Stimulated activated naive CD8-positive, alpha-beta T cell treated with anti-CD3 and anti-CD28 coated beads, Interleukin-15, amount 100 ng/mL, for 72 hours (primary cell): ENCODE measurements at regions not wholly inside any gene's neighbourhood (a gene's known extent, or its start where the extent isn't known, plus 50 kb on each side); places are given as distances from the start of the nearest gene placed in this dataset.

Source experiments
- ATAC-seq: fragments of 150-1000 bp; cut with Tn5 transposase; 2 replicates; pipeline ENCODE4 v1.10.0; 2021; ENCODE audit warnings: mild to moderate bottlenecking, moderate library complexity
- DNase-seq, 2 donors: peaks; one replicate each; pipeline ENCODE4 v3.0.0; 2021 to 2022
- H3K27ac Mint-ChIP-seq, 2 donors: one replicate each; pipeline ENCODE4 v1.8.0; 2022; ENCODE audit warnings: mild to moderate bottlenecking in 2 of 2, mixed read lengths in 2 of 2, moderate library complexity in 2 of 2
- H3K27me3 Mint-ChIP-seq: one replicate; pipeline ENCODE4 v1.8.0; 2022; ENCODE audit warnings: mixed read lengths
- H3K4me1 Mint-ChIP-seq: one replicate; pipeline ENCODE4 v1.8.0; 2022; ENCODE audit warnings: mild to moderate bottlenecking, mixed read lengths
- H3K4me3 Mint-ChIP-seq, 2 donors: one replicate each; pipeline ENCODE4 v1.8.0; 2022; ENCODE audit warnings: mild to moderate bottlenecking in 2 of 2, mixed read lengths in 2 of 2, moderate library complexity in 1 of 2
- H3K9me3 Mint-ChIP-seq, 2 donors: one replicate each; pipeline ENCODE4 v1.8.0; 2022; ENCODE audit warnings: mixed read lengths in 2 of 2

DNA sequence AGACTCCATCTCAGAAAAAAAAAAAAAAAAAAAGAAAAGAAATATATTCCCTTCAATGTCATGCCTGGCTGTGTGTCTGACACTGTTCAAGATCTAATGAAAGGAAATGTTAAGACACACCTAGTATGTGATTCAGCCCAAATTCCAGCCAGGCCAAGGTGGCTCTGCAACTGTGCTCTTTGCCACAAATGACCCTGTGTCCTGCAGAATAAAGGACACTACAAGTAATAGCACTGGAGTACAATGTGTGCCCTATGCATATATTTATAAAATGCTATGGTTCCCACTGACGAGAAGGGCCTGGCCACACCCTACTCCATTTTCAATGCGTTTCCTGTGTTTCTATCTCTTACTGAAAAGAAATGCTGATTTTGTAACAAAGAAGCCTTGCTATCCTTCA lies 98.0 kb upstream of the SORBS2 start:
- DNase-seq (no peak), ATAC-seq (no peak)
- H3K9me3 Mint-ChIP-seq, result no peaks in the 10 kb centered on the region
- no peaks in the 10 kb centered on the region for H3K27me3 Mint-ChIP-seq
- no peaks in the 10 kb centered on the region for H3K4me1 Mint-ChIP-seq
- no peak overlapping the region for H3K27ac Mint-ChIP-seq
- no peak overlapping the region for H3K4me3 Mint-ChIP-seq

DNA sequence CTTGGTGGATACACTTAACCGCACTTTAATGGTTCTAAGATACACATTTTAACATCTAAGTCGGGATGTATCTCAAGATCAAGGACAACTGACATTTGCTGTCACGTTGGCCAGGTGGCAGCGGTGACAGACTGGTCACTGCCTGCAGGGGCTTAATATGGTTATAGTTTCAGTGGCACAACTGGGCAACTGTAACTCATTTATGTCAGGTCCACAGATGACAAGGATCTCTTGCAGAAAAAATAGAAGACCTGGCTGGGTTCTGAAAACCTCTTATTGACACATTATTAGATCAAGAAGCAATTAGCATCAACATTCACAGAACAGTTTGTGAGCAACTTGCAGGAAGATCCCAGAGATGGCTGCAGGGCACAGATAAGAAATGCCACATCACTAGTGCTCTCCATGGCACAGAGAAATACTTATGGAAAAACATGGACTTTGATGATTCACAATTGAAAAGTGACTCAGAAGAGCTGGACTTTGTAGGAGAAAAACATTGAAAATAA lies 99.6 kb upstream of the SORBS2 start:
- peaks cover 0 to 5% of the 10 kb centered on the region in 2 donors for H3K9me3 Mint-ChIP-seq
- no peak overlapping the region for H3K4me3 Mint-ChIP-seq
- H3K27ac Mint-ChIP-seq, result no peak overlapping the region
- no peaks in the 10 kb centered on the region for H3K27me3 Mint-ChIP-seq
- H3K4me1 Mint-ChIP-seq, result no peaks in the 10 kb centered on the region
- ATAC-seq (no peak), DNase-seq (no peak)

DNA sequence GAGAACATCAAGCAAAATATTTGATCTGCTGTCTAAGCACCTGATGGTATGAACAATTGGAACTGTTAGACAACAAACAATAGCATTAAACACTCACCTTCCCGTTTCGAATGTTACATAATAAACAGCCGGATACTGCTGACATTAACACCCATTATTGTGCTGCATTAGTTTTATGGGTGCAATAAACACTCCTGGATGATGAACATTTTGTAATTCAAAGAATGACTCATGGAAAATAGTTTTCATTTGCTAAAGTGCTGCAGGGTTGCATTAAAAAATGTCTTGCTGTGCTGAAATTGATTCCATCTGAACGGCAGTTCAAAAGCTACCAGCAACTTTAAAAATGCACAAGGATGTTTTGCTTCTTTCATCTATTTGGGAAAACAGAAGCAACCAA lies 100.8 kb upstream of the SORBS2 start:
- no peak for DNase-seq
- ATAC-seq, result no peak
- Mint-ChIP-seq H3K9me3 (peaks cover 0 to 5% of the 10 kb centered on the region in 2 donors), H3K27ac (no peak overlapping the region), H3K4me1 (no peaks in the 10 kb centered on the region), H3K4me3 (no peak overlapping the region), H3K27me3 (no peaks in the 10 kb centered on the region)

DNA sequence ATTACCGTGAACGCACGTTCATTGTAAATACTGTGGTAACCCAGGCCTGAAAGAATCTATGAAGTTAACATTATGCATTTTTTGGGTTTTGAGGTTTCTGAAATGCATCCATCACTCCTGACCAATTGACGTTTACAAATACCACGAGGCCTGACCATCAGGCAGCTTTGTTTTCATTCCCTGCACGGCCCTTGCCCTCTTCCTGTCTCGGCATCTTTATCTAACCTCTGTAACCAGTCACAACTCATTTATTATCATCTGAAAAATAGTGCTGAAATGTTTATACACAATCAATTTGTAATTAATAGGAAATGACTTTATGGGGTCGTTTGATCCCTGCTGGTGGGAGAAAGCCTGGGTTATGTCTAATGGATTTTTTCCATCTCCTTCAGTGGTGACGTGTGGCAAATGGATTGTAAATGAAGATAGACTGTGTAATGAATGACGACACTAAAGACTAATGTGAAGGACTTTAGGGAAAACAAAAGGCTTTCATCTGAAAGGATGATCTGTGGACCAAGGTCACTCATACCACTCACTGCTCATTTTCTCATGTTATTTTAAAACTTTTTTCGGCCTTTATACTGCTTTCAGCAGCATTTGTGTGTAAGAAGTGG lies 102.7 kb upstream of the SORBS2 start:
- Mint-ChIP-seq H3K27me3 (no peaks in the 10 kb centered on the region), H3K27ac (no peak overlapping the region), H3K4me3 (no peak overlapping the region), H3K4me1 (no peaks in the 10 kb centered on the region), H3K9me3 (peaks cover 0 to 5% of the 10 kb centered on the region in 2 donors)
- no peak for ATAC-seq
- no peak for DNase-seq

DNA sequence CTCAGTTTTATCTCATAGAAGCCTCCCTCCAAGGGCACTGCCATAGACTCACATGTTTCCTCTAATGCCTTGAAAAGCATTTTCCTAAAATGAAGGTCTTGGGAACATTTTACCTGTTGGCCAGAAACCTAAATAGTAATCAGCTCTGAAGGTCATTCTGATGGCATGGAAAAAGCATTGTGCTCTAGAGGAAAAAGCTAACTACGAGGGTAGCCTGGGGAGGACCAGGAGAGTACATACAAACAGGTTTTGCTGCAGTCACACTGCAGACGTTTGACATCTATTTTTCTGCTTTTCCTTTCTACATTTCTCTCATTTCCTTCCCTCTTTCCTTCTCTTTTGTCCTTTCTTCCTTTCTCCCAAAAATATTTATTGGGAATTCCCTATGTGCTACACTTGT lies 103.3 kb upstream of the SORBS2 start:
- ATAC-seq (no peak), DNase-seq (no peak)
- Mint-ChIP-seq H3K9me3 (peaks cover 0 to 5% of the 10 kb centered on the region in 2 donors), H3K4me3 (no peak overlapping the region), H3K27ac (no peak overlapping the region), H3K4me1 (no peaks in the 10 kb centered on the region), H3K27me3 (no peaks in the 10 kb centered on the region)

DNA sequence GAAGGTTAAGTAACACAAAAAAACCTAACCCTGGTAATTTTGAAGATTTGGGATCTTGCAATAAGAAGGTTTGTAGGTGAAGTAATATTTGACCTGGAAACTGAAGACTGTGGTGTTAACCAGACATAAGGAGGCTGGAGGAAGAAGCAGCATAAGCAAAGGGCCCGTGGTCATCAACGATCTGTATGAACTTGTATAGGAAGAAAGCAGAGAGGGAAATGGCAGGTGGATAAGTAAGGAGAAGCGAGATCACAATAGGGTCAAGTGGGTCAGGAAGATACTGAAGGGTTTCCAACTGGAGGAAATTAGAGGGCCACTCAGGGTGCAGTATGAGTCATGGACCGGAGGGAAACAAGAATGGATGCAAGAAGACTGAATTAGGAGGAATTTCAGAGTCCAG lies 103.8 kb upstream of the SORBS2 start:
- Mint-ChIP-seq H3K27ac (no peak overlapping the region), H3K27me3 (no peaks in the 10 kb centered on the region), H3K4me3 (no peak overlapping the region), H3K4me1 (no peaks in the 10 kb centered on the region), H3K9me3 (peaks cover 0 to 5% of the 10 kb centered on the region in 2 donors)
- DNase-seq, result no peak
- no peak for ATAC-seq

DNA sequence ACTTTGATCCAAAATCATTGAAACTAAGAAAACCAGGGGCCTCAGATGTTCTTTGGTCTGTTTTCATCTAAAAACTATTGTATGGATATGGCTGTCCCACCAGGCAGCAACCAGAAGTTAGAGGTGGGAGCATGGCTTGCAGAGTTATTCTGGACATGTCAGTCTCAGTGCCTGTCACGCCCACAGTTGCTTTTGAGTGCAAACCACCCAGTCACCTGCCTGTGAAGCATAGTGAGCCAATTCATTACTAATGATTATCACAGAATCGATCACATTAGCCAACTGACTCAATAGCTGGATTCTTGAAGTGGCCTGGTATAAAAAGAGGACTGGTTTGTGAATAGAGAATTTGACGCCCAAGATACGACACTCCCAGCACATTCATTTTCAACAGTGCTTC lies 104.2 kb upstream of the SORBS2 start:
- no peak for DNase-seq
- Mint-ChIP-seq H3K4me1 (no peaks in the 10 kb centered on the region), H3K9me3 (peaks cover 0 to 5% of the 10 kb centered on the region in 2 donors), H3K4me3 (no peak overlapping the region), H3K27ac (no peak overlapping the region), H3K27me3 (no peaks in the 10 kb centered on the region)
- no peak for ATAC-seq

DNA sequence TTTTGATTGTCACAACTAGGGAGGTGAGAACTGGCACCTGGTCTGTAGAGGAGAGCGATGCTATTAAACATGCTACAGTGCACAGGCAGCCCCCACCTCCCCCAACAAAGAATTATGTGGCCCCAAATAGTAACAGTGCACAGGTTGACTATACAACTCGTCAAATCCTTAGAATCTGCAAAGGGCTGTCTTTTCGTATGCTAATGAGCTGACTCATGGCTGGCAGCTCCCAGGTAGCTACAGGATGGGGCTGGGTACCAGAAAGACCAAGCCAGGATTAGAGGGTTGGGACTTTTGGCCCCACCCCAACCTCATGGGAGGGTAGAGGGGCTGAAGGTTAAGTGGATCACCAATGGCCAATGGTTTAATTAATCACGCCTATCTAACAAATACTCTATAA lies 104.7 kb upstream of the SORBS2 start:
- H3K27ac Mint-ChIP-seq, result no peak overlapping the region
- peaks cover 0 to 5% of the 10 kb centered on the region in 2 donors for H3K9me3 Mint-ChIP-seq
- DNase-seq (no peak), ATAC-seq (no peak)
- H3K4me3 Mint-ChIP-seq, result no peak overlapping the region
- H3K4me1 Mint-ChIP-seq, result no peaks in the 10 kb centered on the region
- no peaks in the 10 kb centered on the region for H3K27me3 Mint-ChIP-seq

DNA sequence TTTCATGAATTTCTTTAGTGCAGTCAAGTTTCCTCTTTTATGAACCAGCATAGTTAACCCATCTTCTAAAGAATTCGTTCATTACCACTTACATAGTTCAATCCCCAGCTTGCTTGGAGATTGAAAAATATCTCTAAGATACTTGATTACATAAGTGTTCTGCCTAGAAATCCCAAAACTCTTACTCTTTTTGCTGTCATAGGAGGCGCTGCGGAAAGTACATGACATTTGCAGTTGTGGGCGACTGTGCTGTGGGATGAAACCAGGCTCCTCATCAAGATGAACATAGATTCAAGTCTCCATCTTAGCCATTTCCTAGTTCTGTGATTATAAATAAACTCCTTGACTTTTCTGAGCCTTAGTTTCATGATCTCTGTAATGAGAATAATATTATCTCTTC lies 107.1 kb upstream of the SORBS2 start:
- Mint-ChIP-seq H3K27me3 (no peaks in the 10 kb centered on the region), H3K4me1 (no peaks in the 10 kb centered on the region), H3K27ac (no peak overlapping the region), H3K9me3 (peaks cover 5 to 10% of the 10 kb centered on the region in 2 donors), H3K4me3 (no peak overlapping the region)
- no peak for ATAC-seq
- DNase-seq, result no peak

DNA sequence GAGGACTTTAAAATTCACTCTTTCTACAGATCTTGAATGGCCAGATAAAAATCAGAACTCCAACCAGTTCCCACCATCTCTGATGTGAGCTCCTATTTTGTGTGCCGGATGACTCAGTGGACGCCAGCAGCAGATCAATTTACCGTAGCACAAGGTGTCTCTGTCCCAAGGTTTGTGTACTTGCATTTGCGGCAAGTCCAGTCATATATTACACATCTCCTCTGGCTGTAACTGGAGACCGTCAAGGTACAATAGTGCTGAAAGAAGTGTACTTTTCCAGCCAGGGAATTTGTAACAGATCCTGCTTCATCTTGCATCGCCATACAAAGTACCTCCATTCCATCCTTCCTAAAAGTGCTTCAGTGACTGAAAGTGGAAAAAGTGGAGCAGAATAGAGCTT lies 108.2 kb upstream of the SORBS2 start:
- Mint-ChIP-seq H3K4me1 (no peaks in the 10 kb centered on the region), H3K9me3 (peaks cover 14 to 15% of the 10 kb centered on the region in 2 donors), H3K27ac (no peak overlapping the region), H3K27me3 (no peaks in the 10 kb centered on the region), H3K4me3 (no peak overlapping the region)
- no peak for DNase-seq
- ATAC-seq, result no peak

DNA sequence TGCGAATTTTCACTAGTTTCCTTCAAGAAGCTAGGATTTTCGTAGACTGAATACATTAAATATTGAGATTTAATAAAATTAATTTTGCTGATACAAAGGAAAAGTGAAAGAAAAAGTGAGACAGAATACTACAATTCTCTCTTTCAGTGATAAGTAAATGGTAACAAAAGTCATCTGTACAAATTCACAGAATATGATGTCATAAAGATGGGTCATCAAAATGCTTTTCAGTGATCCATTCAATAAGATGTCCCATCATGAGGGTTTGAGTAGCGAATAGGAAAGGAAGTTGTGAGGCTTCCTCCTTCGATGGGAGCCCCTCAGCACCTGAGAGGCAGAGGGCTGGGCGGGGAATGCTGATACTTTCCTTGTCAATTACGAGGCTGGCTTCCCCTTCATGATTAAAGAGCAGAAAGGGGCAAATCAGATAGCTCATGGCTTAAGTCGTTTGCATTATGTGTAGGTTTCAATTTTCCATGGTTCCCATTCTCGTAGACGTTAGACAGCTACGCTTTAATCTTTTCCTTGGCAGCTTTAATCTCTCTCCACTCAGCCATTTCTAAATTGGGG lies 108.8 kb upstream of the SORBS2 start:
- no peak overlapping the region for H3K4me3 Mint-ChIP-seq
- H3K27me3 Mint-ChIP-seq, result no peaks in the 10 kb centered on the region
- no peaks in the 10 kb centered on the region for H3K4me1 Mint-ChIP-seq
- H3K9me3 Mint-ChIP-seq, result peaks cover 14% of the 10 kb centered on the region in 2 donors
- H3K27ac Mint-ChIP-seq, result no peak overlapping the region
- ATAC-seq (no peak), DNase-seq (no peak)

DNA sequence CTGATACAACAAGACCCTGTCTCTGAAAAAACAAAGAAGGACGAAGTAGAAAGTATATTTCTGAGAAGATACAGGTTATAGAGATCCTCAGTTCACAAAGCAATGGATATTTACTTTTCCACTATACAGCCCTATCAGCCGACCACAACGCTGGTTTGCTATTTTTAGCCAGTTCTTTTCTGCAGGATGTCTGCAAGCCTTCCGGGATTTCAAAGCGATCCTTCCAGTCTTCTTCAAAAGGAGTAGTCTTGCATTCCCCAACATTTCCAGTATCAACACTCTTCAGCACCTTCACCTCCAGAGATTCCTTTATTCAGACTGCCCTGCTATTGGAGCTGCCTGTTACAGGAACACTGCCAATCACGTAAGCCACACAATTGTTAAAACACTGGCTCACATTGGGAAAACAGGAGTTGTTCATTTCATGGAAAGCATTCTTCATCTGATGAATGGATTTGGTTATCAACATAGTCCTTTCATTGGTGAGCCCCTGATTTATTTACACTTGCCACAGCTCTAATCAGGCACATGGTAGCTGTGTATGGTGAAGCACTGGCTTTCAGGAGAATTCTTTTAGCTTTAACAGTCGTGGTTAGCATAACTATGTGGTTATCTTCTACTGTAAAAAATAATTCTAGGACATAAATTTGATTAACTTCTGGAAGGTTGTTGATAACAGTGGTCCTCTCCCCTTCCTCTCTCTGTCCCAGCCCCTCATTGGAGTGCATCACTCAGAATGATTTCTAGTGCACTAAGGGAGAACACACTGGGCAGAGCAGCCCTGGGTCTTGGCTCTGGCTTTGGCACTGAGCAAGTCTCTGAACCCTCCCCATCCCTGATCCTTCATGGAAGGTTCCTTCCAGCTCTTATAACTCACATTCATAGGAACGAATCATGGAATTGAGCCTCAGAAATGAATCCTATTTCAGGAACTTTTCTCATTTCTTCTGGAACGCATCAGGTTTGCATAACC lies 109.9 kb upstream of the SORBS2 start:
- Mint-ChIP-seq H3K9me3 (peaks cover 11 to 14% of the 10 kb centered on the region in 2 donors), H3K4me1 (no peaks in the 10 kb centered on the region), H3K4me3 (no peak overlapping the region), H3K27ac (no peak overlapping the region), H3K27me3 (no peaks in the 10 kb centered on the region)
- ATAC-seq (no peak), DNase-seq (no peak)

DNA sequence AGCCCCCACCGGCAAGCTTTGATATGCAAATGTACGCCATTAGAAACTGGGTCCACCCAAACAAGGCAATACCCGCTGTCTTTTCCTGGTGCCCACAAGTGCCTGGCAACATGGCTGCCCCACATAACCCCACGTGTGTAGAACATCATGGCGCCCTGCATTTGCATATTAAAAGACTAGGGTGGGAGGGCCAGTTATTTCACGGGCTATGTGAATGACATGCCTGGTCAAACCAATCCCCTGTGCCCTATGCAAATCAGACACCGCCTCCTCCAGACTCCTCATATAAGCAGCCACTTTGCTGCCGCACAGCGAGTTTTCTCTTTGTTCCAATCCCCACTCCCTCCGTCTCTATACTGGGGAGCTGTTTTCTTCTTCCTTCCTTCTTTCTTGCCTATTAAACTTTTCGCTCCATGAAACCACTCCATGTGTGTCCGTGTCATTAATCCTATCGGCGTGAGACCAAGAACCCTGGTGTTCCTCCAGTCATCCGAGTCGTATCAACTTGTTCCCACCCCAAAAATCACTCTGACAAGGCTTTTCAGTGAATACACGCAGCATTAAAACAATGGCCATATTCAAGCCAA lies 112.6 kb upstream of the SORBS2 start:
- no peaks in the 10 kb centered on the region for H3K27me3 Mint-ChIP-seq
- H3K4me1 Mint-ChIP-seq, result no peaks in the 10 kb centered on the region
- ATAC-seq (no peak), DNase-seq (no peak)
- no peak overlapping the region for H3K27ac Mint-ChIP-seq
- H3K9me3 Mint-ChIP-seq, result peaks cover 11 to 14% of the 10 kb centered on the region in 2 donors
- no peak overlapping the region for H3K4me3 Mint-ChIP-seq

DNA sequence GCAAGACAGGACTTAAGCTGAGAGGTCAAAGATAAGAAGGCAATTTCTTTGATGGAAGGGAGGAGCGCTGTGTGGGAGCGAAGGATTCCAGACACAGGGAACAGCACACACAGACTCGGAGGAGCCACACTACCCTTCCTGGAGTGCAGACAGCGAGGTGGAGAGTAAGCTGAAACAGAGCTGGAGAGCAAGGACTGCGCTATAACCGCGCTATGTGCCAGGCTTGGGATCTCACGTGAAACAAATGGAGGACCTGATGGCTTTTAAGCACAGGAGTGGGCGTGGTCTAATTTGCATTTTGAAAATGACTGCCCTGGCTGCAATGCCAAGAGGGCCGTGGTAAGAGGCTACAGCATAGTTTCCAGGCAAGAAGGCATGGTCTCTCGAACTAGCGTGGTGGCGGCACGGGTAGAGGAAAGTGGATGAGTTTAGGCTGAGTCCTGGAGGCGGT lies 113.9 kb upstream of the SORBS2 start:
- DNase-seq (no peak), ATAC-seq (no peak)
- H3K9me3 Mint-ChIP-seq, result peaks cover 11 to 14% of the 10 kb centered on the region in 2 donors
- H3K4me3 Mint-ChIP-seq, result no peak overlapping the region
- H3K27me3 Mint-ChIP-seq, result no peaks in the 10 kb centered on the region
- H3K27ac Mint-ChIP-seq, result no peak overlapping the region
- H3K4me1 Mint-ChIP-seq, result no peaks in the 10 kb centered on the region

DNA sequence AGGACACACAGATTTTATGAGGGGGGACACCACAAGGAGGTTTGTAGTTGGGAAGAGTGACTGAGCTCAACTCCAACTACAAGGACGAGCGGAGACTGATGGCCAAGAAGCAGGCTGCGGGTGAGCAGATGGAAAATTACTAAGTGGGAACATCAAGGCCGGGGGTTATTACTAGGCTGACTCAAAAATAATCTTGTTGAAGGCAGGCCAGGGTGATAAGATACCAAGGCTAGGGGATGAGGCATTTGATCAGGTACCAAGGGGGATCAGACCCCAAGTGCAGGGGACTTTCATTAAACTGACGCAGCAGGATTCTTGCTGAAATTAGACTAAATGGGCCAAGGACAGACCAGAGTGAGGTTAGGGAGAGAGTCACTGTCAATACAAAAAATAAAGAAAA lies 119.4 kb upstream of the SORBS2 start:
- H3K4me3 Mint-ChIP-seq, result no peak overlapping the region
- DNase-seq (no peak), ATAC-seq (no peak)
- no peaks in the 10 kb centered on the region for H3K9me3 Mint-ChIP-seq
- no peak overlapping the region for H3K27ac Mint-ChIP-seq
- peaks cover 5% of the 10 kb centered on the region for H3K27me3 Mint-ChIP-seq
- H3K4me1 Mint-ChIP-seq, result no peaks in the 10 kb centered on the region

DNA sequence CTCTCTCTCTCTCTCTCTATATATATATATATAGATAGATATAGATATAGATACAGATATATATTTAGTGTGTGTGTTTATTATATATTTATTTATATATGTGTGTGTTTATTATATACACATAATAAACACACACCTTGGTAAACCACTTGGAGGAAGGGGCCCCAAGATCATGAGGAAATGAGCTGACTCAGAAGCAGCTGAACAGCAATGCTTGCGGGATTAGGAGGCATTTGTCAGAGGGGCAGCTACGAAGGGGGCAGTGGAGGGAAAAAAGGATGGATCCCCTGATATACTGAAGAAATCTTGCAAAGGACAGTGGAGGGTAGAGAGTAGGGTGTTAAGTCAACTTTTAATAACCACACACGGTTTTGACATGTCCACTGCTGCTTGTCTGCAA lies 120.0 kb upstream of the SORBS2 start:
- no peak for ATAC-seq
- no peak overlapping the region for H3K27ac Mint-ChIP-seq
- no peaks in the 10 kb centered on the region for H3K9me3 Mint-ChIP-seq
- H3K4me3 Mint-ChIP-seq, result no peak overlapping the region
- no peaks in the 10 kb centered on the region for H3K4me1 Mint-ChIP-seq
- DNase-seq, result no peak
- peaks cover 5% of the 10 kb centered on the region for H3K27me3 Mint-ChIP-seq
